K562 (cell line): ENCODE measurements at regions not wholly inside any gene's neighbourhood (a gene's known extent, or its start where the extent isn't known, plus 50 kb on each side); places are given as distances from the start of the nearest gene placed in this dataset.

Source experiments
- ATAC-seq: fragments of 200-7000 bp; cut with Tn5 transposase; 3 replicates; pipeline ENCODE4 v1.9.1; 2020; ENCODE audit warnings: moderate library complexity
- BruUV-seq: library from RNA; stranded (reverse); fragments of 400-500 nt; replicated peaks from 2 replicates; lab custom pipeline; 2021; lab: Mats Ljungman, UMichigan
- CTCF ChIA-PET: fragments of 300-600 bp; formaldehyde crosslinking; extraction: SDS; loops from one replicate; lab custom pipeline; 2021; ENCODE audit warnings: low intra/inter-chr PET ratio; lab: Yijun Ruan, JAX
- POLR2A ChIA-PET: fragments of 300-600, 350-650 bp; sonication (Branson Sonifier 250); formaldehyde crosslinking; extraction: SDS; loops from one replicate; lab custom pipeline; 2021; ENCODE audit warnings: antibody characterized with exemption, inconsistent platforms; lab: Yijun Ruan, JAX
- DNase-seq, 4 experiments: peaks; one replicate each; pipeline versions ENCODE4 v3.0.0 to v3.0.0-alpha.2; 2011 to 2018; ENCODE audit warnings: low spot score in 3 of 4, mixed read lengths in 3 of 4; ENCODE audit errors: extremely low read depth in 1 of 4
- FAIRE-seq: peaks from 2 replicates; lab custom pipeline; 2011; peaks lifted over from hg19 to GRCh38; lab: Jason Lieb, UNC
- H2AFZ ChIP-seq: 2 replicates; pipeline ENCODE4 v1.6.0; 2011; ENCODE audit warnings: low read depth, low read length, control low read depth, inconsistent platforms
- H3K27ac ChIP-seq: fragments of 200-600 bp; 3 replicates; pipeline ENCODE4 v1.8.0; 2011; ENCODE audit warnings: low read depth, mild to moderate bottlenecking, control low read depth, inconsistent platforms, low read length, moderate library complexity, mixed read lengths; ENCODE audit errors: extremely low read depth
- H3K27me3 ChIP-seq, 2 experiments: fragments of 300-600 bp in 1 of 2; 2 replicates in 1 of 2; 3 replicates in 1 of 2; pipeline versions ENCODE4 v1.6.0 to v1.8.0; 2011; ENCODE audit warnings: inconsistent platforms in 2 of 2, low read length in 2 of 2, mild to moderate bottlenecking in 1 of 2, mixed read lengths in 1 of 2, moderate library complexity in 1 of 2; ENCODE audit not compliant: control insufficient read depth in 2 of 2, insufficient read depth in 2 of 2
- H3K36me3 ChIP-seq: fragments of 300-600 bp; 3 replicates; pipeline ENCODE4 v1.8.0; 2011; ENCODE audit warnings: mild to moderate bottlenecking, low read length, inconsistent platforms; ENCODE audit not compliant: control insufficient read depth, insufficient read depth
- H3K4me1 ChIP-seq, 2 experiments: fragments of 200-600 bp in 1 of 2; replicated peaks in 1 of 2; 2 replicates in 1 of 2; 3 replicates in 1 of 2; pipeline versions ENCODE4 v1.5.1 to v1.8.0; 2011; ENCODE audit warnings: inconsistent platforms in 2 of 2, low read length in 2 of 2, mild to moderate bottlenecking in 1 of 2, mixed read lengths in 1 of 2, moderate library complexity in 1 of 2; ENCODE audit not compliant: control insufficient read depth in 2 of 2, insufficient read depth in 2 of 2
- H3K4me2 ChIP-seq: 2 replicates; pipeline ENCODE4 v1.6.1; 2011; ENCODE audit warnings: low read length, control low read depth, inconsistent platforms, mixed read lengths; ENCODE audit not compliant: insufficient read depth
- H3K4me3 ChIP-seq: fragments of 200-600 bp; sonication (generic), shearing (Covaris generic); 2 replicates; pipeline ENCODE4 v1.5.1; 2016; ENCODE audit warnings: control low read depth, inconsistent platforms
- H3K79me2 ChIP-seq: fragments of 200-600 bp; 3 replicates; pipeline ENCODE4 v1.8.0; 2011; ENCODE audit warnings: low read length, inconsistent platforms; ENCODE audit not compliant: control insufficient read depth, insufficient read depth
- H3K9ac ChIP-seq, 2 experiments: 2 replicates each; pipeline versions ENCODE4 v1.6.0 to v1.6.1; 2011; ENCODE audit warnings: low read depth in 2 of 2, low read length in 2 of 2, control low read depth in 1 of 2, inconsistent platforms in 1 of 2, mild to moderate bottlenecking in 1 of 2, mixed read lengths in 1 of 2; ENCODE audit not compliant: insufficient read depth in 1 of 2
- H3K9me1 ChIP-seq: one replicate; pipeline ENCODE4 v1.6.0; 2011; ENCODE audit warnings: inconsistent platforms, mild to moderate bottlenecking, low read length, moderate library complexity; ENCODE audit not compliant: control insufficient read depth, insufficient read depth
- H3K9me3 ChIP-seq: replicated peaks from 2 replicates; pipeline ENCODE4 v1.5.1; 2011; ENCODE audit warnings: low read depth, low read length, inconsistent platforms; ENCODE audit not compliant: control insufficient read depth, insufficient read depth
- H4K20me1 ChIP-seq: replicated peaks from 2 replicates; pipeline ENCODE4 v1.6.1; 2011; ENCODE audit warnings: low read length, inconsistent platforms, mixed read lengths; ENCODE audit not compliant: control insufficient read depth, insufficient read depth
- BRF1 ChIP-seq: IDR thresholded peaks from 3 replicates; pipeline ENCODE4 v1.6.1; 2011; ENCODE audit warnings: borderline replicate concordance, mild to moderate bottlenecking; ENCODE audit not compliant: insufficient read length; ENCODE audit errors: extremely low read depth
- CHD4 ChIP-seq: fragments of 200-600 bp; sonication (generic); IDR thresholded peaks from 3 replicates; pipeline ENCODE4 v1.6.1; 2012; ENCODE audit warnings: low read depth, mild to moderate bottlenecking, mixed read lengths, low read length, inconsistent platforms; ENCODE audit not compliant: insufficient read depth, insufficient replicate concordance, poor library complexity, severe bottlenecking
- ERF ChIP-seq: fragments of 450-650 bp; formaldehyde crosslinking; IDR thresholded peaks from 2 replicates; pipeline ENCODE4 v1.4.0; 2020; ENCODE audit warnings: mild to moderate bottlenecking, mixed read lengths
- ETV6 ChIP-seq, 3 experiments: fragments of 150-350 bp in 1 of 3; sonication (generic) in 1 of 3; formaldehyde crosslinking in 1 of 3; IDR thresholded peaks; 2 replicates each; pipeline versions ENCODE4 v1.6.1 to v1.8.0; 2014 to 2022; ENCODE audit warnings: borderline replicate concordance in 2 of 3, low read depth in 2 of 3, antibody characterized with exemption in 1 of 3, low read length in 1 of 3, mild to moderate bottlenecking in 1 of 3, missing genetic modification reagents in 1 of 3
- HES1 ChIP-seq: fragments of 450-650 bp; IDR thresholded peaks from 2 replicates; pipeline ENCODE4 v1.6.1; 2016; ENCODE audit warnings: low read depth, mild to moderate bottlenecking, moderate library complexity
- HMGXB4 ChIP-seq: sonication (generic); formaldehyde crosslinking; IDR thresholded peaks from 2 replicates; pipeline ENCODE4 v1.8.1; 2023; ENCODE audit warnings: mild to moderate bottlenecking, missing genetic modification reagents
- JUND ChIP-seq, 2 experiments: IDR thresholded peaks; 2 replicates in 1 of 2; 3 replicates in 1 of 2; pipeline ENCODE4 v1.6.1; 2011; ENCODE audit warnings: borderline replicate concordance in 2 of 2, low read depth in 2 of 2, low read length in 2 of 2, improper control_type of control experiment in 1 of 2, missing biosample characterization in 1 of 2, missing genetic modification characterization in 1 of 2, missing genetic modification reagents in 1 of 2
- PCBP1 ChIP-seq: fragments of 200-400 bp; formaldehyde crosslinking; IDR thresholded peaks from 2 replicates; pipeline ENCODE4 v1.6.1; 2018; ENCODE audit warnings: mild to moderate bottlenecking, low read depth, low read length; ENCODE audit not compliant: poor library complexity, severe bottlenecking
- PCBP2 ChIP-seq: fragments of 200-400 bp; formaldehyde crosslinking; IDR thresholded peaks from 2 replicates; pipeline ENCODE4 v1.6.1; 2018; ENCODE audit warnings: low read length, low read depth, mild to moderate bottlenecking, moderate library complexity; ENCODE audit not compliant: poor library complexity, severe bottlenecking
- PTTG1 ChIP-seq: fragments of 450-650 bp; IDR thresholded peaks from 2 replicates; pipeline ENCODE4 v1.6.1; 2016; ENCODE audit warnings: low read depth, mild to moderate bottlenecking, missing genetic modification characterization, missing compliant biosample characterization
- ZC3H11A ChIP-seq: IDR thresholded peaks from 2 replicates; pipeline ENCODE4 v1.6.1; 2012; ENCODE audit warnings: low read depth, low read length, improper control_type of control experiment
- WGBS: fragments of 100-300 bp; shearing (Covaris generic); methylation state at CpG from one replicate; pipeline ENCODE4 v1.1.6; 2016; ENCODE audit warnings: low coverage, mixed read lengths; ENCODE audit not compliant: insufficient coverage; ENCODE audit errors: missing lambda C conversion rate; 5-methylcytosine and 5-hydroxymethylcytosine counted together
- in situ Hi-C: fragments of 300-500 bp; cut with MboI; formaldehyde crosslinking; loops from 4 replicates; pipeline ENCODE4 v1.15.0; 2018; ENCODE audit warnings: inconsistent platforms, mixed read lengths
- intact Hi-C: fragments of 100-400 bp; cut with micrococcal nuclease; formaldehyde crosslinking; loops from 2 replicates; pipeline ENCODE4 v1.14.2; 2022
- TF ChIP-seq, protein P1 (sequence below): fragments of 450-650 bp; formaldehyde crosslinking; IDR thresholded peaks from 2 replicates; pipeline ENCODE4 v1.4.0; 2020; ENCODE audit warnings: mild to moderate bottlenecking, mixed read lengths
- TF ChIP-seq, protein P2 (sequence below): fragments of 450-650 bp; IDR thresholded peaks from 2 replicates; pipeline ENCODE4 v1.6.1; 2016; ENCODE audit warnings: mild to moderate bottlenecking

- Histone ChIP-seq H3K79me2 (no peaks in the 10 kb centered on the region), H3K9me3 (peaks cover 1% of the 10 kb centered on the region; the same call in 1 of the 2 replicates), H3K27ac (no peak overlapping the region), H3K36me3 (no peaks in the 10 kb centered on the region), H3K27me3 (no peaks in the 10 kb centered on the region), H3K9ac (no peak overlapping the region), H3K4me3 (no peak overlapping the region), H3K9me1 (no peaks in the 10 kb centered on the region), H2AFZ (no peak overlapping the region), H3K4me1 (no peaks in the 10 kb centered on the region), H4K20me1 (no peaks in the 10 kb centered on the region), H3K4me2 (no peak overlapping the region)
- in situ Hi-C loops (no loop called here), intact Hi-C loops (no loop called here)
- no TSS peak for BruUV-seq
- ATAC-seq, result no peak
- FAIRE-seq, result no peak
- no peak for DNase-seq
- 0% methylated on average over 3 of the region's 3 CpGs for WGBS
- no peak for TF ChIP-seq CHD4
- TF ChIP-seq, protein P1, sequence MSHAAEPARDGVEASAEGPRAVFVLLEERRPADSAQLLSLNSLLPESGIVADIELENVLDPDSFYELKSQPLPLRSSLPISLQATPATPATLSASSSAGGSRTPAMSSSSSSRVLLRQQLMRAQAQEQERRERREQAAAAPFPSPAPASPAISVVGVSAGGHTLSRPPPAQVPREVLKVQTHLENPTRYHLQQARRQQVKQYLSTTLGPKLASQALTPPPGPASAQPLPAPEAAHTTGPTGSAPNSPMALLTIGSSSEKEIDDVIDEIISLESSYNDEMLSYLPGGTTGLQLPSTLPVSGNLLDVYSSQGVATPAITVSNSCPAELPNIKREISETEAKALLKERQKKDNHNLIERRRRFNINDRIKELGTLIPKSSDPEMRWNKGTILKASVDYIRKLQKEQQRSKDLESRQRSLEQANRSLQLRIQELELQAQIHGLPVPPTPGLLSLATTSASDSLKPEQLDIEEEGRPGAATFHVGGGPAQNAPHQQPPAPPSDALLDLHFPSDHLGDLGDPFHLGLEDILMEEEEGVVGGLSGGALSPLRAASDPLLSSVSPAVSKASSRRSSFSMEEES, result no peak
- TF ChIP-seq JUND (IDR thresholded peaks at IDR 0.05; ENCODE audit: borderline replicate concordance, low read depth, low read length), result no peak
- no peak for TF ChIP-seq JUND (tag; IDR thresholded peaks at IDR 0.05; ENCODE audit: borderline replicate concordance, low read depth, low read length)
- TF ChIP-seq PCBP2, result no peak
- TF ChIP-seq, protein P2, sequence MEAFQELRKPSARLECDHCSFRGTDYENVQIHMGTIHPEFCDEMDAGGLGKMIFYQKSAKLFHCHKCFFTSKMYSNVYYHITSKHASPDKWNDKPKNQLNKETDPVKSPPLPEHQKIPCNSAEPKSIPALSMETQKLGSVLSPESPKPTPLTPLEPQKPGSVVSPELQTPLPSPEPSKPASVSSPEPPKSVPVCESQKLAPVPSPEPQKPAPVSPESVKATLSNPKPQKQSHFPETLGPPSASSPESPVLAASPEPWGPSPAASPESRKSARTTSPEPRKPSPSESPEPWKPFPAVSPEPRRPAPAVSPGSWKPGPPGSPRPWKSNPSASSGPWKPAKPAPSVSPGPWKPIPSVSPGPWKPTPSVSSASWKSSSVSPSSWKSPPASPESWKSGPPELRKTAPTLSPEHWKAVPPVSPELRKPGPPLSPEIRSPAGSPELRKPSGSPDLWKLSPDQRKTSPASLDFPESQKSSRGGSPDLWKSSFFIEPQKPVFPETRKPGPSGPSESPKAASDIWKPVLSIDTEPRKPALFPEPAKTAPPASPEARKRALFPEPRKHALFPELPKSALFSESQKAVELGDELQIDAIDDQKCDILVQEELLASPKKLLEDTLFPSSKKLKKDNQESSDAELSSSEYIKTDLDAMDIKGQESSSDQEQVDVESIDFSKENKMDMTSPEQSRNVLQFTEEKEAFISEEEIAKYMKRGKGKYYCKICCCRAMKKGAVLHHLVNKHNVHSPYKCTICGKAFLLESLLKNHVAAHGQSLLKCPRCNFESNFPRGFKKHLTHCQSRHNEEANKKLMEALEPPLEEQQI, result no peak
- TF ChIP-seq HES1, result no peak
- no peak for TF ChIP-seq HMGXB4
- no peak for TF ChIP-seq BRF1
- TF ChIP-seq ETV6 (IDR thresholded peaks at IDR 0.05; ENCODE audit: borderline replicate concordance in 1 of 2, low read depth in 2 of 2, low read length in 1 of 2), result no peak
- no peak for TF ChIP-seq ETV6 (CRISPR knock-in tag; IDR thresholded peaks at IDR 0.05; ENCODE audit: borderline replicate concordance)
- TF ChIP-seq PTTG1 (tag), result no peak
- TF ChIP-seq ERF (CRISPR knock-in tag), result no peak
- no peak for TF ChIP-seq ZC3H11A
- no peak for TF ChIP-seq PCBP1
- ChIA-PET CTCF (no interaction called here), POLR2A (no interaction called here)
Observed at GRCh38 chr7:84248267-84248666, 53.7 kb upstream of the SEMA3A start.
